HCT116 (cell line): ENCODE measurements at regions not wholly inside any gene's neighbourhood (a gene's known extent, or its start where the extent isn't known, plus 50 kb on each side); places are given as distances from the start of the nearest gene placed in this dataset.

Experiments
- ATAC-seq: fragments of 200-7000 bp; cut with Tn5 transposase; 2 replicates; pipeline ENCODE4 v1.9.1; 2020; ENCODE audit warnings: mild to moderate bottlenecking, moderate library complexity
- BruUV-seq: library from RNA; stranded (reverse); fragments of 400-500 nt; replicated peaks from 2 replicates; lab custom pipeline; 2021; lab: Mats Ljungman, UMichigan
- CTCF ChIA-PET: fragments of 300-600 bp; sonication (Branson Sonifier 250); formaldehyde crosslinking; loops from one replicate; lab custom pipeline; 2021; ENCODE audit warnings: antibody characterized with exemption; lab: Charles Lee
- POLR2A ChIA-PET: fragments of 300-600, 350-600 bp; sonication (Branson Sonifier 250); formaldehyde crosslinking; loops from one replicate; lab custom pipeline; 2021; ENCODE audit warnings: antibody characterized with exemption; lab: Charles Lee
- RAD21 ChIA-PET, 2 experiments: fragments of 300-600 bp; sonication (Branson Sonifier 250); formaldehyde crosslinking; loops; one replicate each; lab custom pipeline; 2023; ENCODE audit warnings: low total read pairs in 2 of 2; ENCODE audit not compliant: uncharacterized antibody in 2 of 2, unreplicated experiment in 2 of 2, low non-redundant PET in 1 of 2; lab: Charles Lee
- DNase-seq: peaks from one replicate; pipeline ENCODE4 v3.0.0-alpha.2; 2010; ENCODE audit warnings: low read depth, low spot score
- H2AFZ ChIP-seq: fragments of 200-600 bp; shearing (Covaris generic), sonication (generic); 2 replicates; pipeline ENCODE4 v1.6.1; 2017; ENCODE audit warnings: low read depth, mixed run types, mixed read lengths, antibody characterized with exemption, low read length; ENCODE audit not compliant: poor library complexity, severe bottlenecking
- H3K27ac ChIP-seq: 2 replicates; pipeline ENCODE4 v1.5.1; 2012; ENCODE audit warnings: low read depth, low read length
- H3K27me3 ChIP-seq: fragments of 200-600 bp; sonication (generic); 2 replicates; pipeline ENCODE4 v1.6.1; 2016; ENCODE audit warnings: mixed run types, low read length, mixed read lengths; ENCODE audit not compliant: insufficient read depth
- H3K36me3 ChIP-seq, 2 experiments: fragments of 200-500 bp in 1 of 2; fragments of 200-600 bp in 1 of 2; sonication (Bioruptor generic) in 1 of 2; sonication (generic) in 1 of 2; 2 replicates each; pipeline versions ENCODE4 v1.5.1 to v1.6.1; 2014 to 2016; ENCODE audit warnings: low read length in 2 of 2, inconsistent platforms in 1 of 2, mixed read lengths in 1 of 2, mixed run types in 1 of 2; ENCODE audit not compliant: insufficient read depth in 2 of 2, control insufficient read depth in 1 of 2
- H3K4me1 ChIP-seq, 2 experiments: fragments of 200-600 bp in 1 of 2; sonication (generic) in 1 of 2; 2 replicates each; pipeline versions ENCODE4 v1.5.1 to v1.6.1; 2012 to 2017; ENCODE audit warnings: low read length in 2 of 2, inconsistent platforms in 1 of 2, mild to moderate bottlenecking in 1 of 2, mixed read lengths in 1 of 2, mixed run types in 1 of 2, moderate library complexity in 1 of 2; ENCODE audit not compliant: insufficient read depth in 2 of 2, control insufficient read depth in 1 of 2
- H3K4me2 ChIP-seq: fragments of 200-600 bp; sonication (generic); 2 replicates; pipeline ENCODE4 v1.6.1; 2017; ENCODE audit warnings: mixed run types, low read length, mixed read lengths
- H3K4me3 ChIP-seq, 2 experiments: fragments of 200-600 bp in 1 of 2; sonication (generic) in 1 of 2; replicated peaks in 1 of 2; 2 replicates each; pipeline ENCODE4 v1.5.1; 2011 to 2016; ENCODE audit warnings: low read length in 2 of 2, control low read depth in 1 of 2, low read depth in 1 of 2, mild to moderate bottlenecking in 1 of 2, mixed read lengths in 1 of 2, mixed run types in 1 of 2
- H3K79me2 ChIP-seq: fragments of 200-600 bp; sonication (generic); 2 replicates; pipeline ENCODE4 v1.6.1; 2017; ENCODE audit warnings: mild to moderate bottlenecking, mixed run types, low read length, moderate library complexity, mixed read lengths; ENCODE audit not compliant: insufficient read depth
- H3K9ac ChIP-seq: fragments of 200-600 bp; sonication (generic); 2 replicates; pipeline ENCODE4 v1.6.1; 2016; ENCODE audit warnings: low read length, mixed read lengths
- H3K9me2 ChIP-seq: fragments of 200-600 bp; sonication (generic), shearing (Covaris generic); 2 replicates; pipeline ENCODE4 v1.6.1; 2017; ENCODE audit warnings: mixed run types, mild to moderate bottlenecking, moderate library complexity; ENCODE audit not compliant: insufficient read depth
- H3K9me3 ChIP-seq, 2 experiments: fragments of 200-500 bp in 1 of 2; fragments of 200-600 bp in 1 of 2; sonication (Bioruptor generic) in 1 of 2; sonication (generic) in 1 of 2; 2 replicates each; pipeline ENCODE4 v1.6.1; 2014 to 2017; ENCODE audit warnings: low read length in 2 of 2, mixed read lengths in 2 of 2, inconsistent platforms in 1 of 2, low read depth in 1 of 2, mild to moderate bottlenecking in 1 of 2, mixed run types in 1 of 2, moderate library complexity in 1 of 2; ENCODE audit not compliant: control insufficient read depth in 1 of 2, insufficient read depth in 1 of 2
- H4K20me1 ChIP-seq: fragments of 200-600 bp; sonication (generic), shearing (Covaris generic); 2 replicates; pipeline ENCODE4 v1.6.1; 2017; ENCODE audit warnings: mixed run types, mild to moderate bottlenecking, moderate library complexity; ENCODE audit not compliant: insufficient read depth
- ATF3 ChIP-seq: IDR thresholded peaks from 2 replicates; pipeline ENCODE4 v1.6.1; 2012
- CEBPB ChIP-seq: IDR thresholded peaks from 2 replicates; pipeline ENCODE4 v1.6.1; 2012; ENCODE audit warnings: low read depth
- EZH2phosphoT487 ChIP-seq: fragments of 200-600 bp; IDR thresholded peaks from 2 replicates; pipeline ENCODE4 v1.6.1; 2018; ENCODE audit warnings: antibody characterized with exemption, borderline replicate concordance
- FOSL1 ChIP-seq: IDR thresholded peaks from 2 replicates; pipeline ENCODE4 v1.6.1; 2012; ENCODE audit warnings: low read depth
- POLR2A ChIP-seq: IDR thresholded peaks from 2 replicates; pipeline ENCODE4 v1.7.0; 2011; ENCODE audit warnings: borderline replicate concordance; ENCODE audit not compliant: insufficient read depth, insufficient read length; ENCODE audit errors: extremely low read depth
- SP1 ChIP-seq: IDR thresholded peaks from 2 replicates; pipeline ENCODE4 v1.6.1; 2012; ENCODE audit warnings: low read depth
- SRF ChIP-seq: IDR thresholded peaks from 2 replicates; pipeline ENCODE4 v1.6.1; 2012; ENCODE audit warnings: low read depth
- TCF7L2 ChIP-seq: IDR thresholded peaks from 2 replicates; pipeline ENCODE4 v1.7.0; 2011; ENCODE audit warnings: borderline replicate concordance, inconsistent platforms; ENCODE audit not compliant: insufficient read depth, insufficient read length; ENCODE audit errors: extremely low read depth
- YY1 ChIP-seq: IDR thresholded peaks from 2 replicates; pipeline ENCODE4 v1.6.1; 2011; ENCODE audit warnings: low read length, low read depth, moderate library complexity, mild to moderate bottlenecking; ENCODE audit not compliant: insufficient replicate concordance; ENCODE audit errors: extremely low read depth
- ZFX ChIP-seq: fragments of 450-650 bp; IDR thresholded peaks from 2 replicates; pipeline ENCODE4 v1.6.1; 2017
- ZNF274 ChIP-seq: fragments of 200-500 bp; sonication (Bioruptor generic); IDR thresholded peaks from 2 replicates; pipeline ENCODE4 v1.6.1; 2014; ENCODE audit warnings: mild to moderate bottlenecking, low read depth, low read length, inconsistent platforms
- intact Hi-C: fragments of 100-400 bp; cut with micrococcal nuclease; formaldehyde crosslinking; loops from 2 replicates; pipeline ENCODE4 v1.10.0; 2022

DNA sequence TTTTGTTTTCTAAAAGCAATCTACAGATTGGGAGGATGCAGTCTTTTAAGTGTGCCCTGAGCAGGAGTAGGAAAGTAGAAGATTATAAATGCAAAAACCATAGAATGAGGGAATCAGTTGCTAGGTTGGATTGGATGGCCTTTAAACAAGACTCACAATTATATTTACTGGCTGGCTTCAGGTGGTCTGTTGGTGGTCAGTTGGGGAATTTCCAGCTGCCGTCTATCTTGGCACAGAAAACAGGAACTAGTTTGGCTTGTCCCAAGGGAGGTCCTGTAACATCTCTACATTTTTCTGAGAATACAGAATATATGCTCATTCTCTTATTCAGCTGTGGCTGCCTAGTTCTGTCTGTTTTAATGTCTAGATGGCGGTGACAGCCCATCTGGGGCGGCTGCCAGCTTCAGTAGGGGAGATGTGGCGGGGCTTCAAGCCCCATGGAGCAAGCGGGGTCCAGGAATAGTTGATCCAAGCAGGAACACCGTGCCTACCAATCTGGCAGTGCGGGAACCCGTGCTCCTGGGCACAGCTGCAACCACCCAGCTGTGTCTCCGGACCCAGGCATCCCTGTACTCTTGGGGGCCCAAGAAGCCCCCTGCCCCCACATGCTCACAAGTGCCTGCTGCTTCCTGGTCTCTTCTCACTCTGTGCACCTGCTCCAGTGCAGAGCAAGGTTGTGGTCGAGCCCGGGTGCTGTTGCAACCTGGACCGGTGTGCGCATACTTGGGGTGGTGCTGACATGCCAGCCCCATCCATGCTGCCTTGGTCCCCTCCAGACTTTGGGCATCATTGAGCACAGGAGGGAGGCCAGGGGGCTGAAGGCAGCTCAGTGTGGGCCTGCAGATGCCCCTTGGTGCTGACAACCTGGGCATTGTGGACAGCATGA is 1182.6 kb downstream of the AMY1C start:
- ATAC-seq (no peak), DNase-seq (no peak)
- ChIA-PET CTCF (no interaction called here), POLR2A (no interaction called here)
- no peak overlapping the region for H2AFZ ChIP-seq
- no peak overlapping the region for H3K4me2 ChIP-seq
- H3K9me3 ChIP-seq = peaks cover 0 to 20% of the 10 kb centered on the region in 2 experiments; a peak in 2 of 4 replicates
- no peak overlapping the region for H3K4me3 ChIP-seq
- H3K9me2 ChIP-seq = no peaks in the 10 kb centered on the region
- no peaks in the 10 kb centered on the region for H3K4me1 ChIP-seq
- H3K36me3 ChIP-seq = no peaks in the 10 kb centered on the region
- no peak overlapping the region for H3K27ac ChIP-seq
- H3K27me3 ChIP-seq = no peaks in the 10 kb centered on the region
- TF ChIP-seq ZFX (no peak), ATF3 (no peak), SP1 (no peak), YY1 (no peak), FOSL1 (no peak), POLR2A (no peak), ZNF274 (no peak), SRF (no peak), EZH2phosphoT487 (no peak), CEBPB (no peak), TCF7L2 (no peak)
- TF ChIP-seq, all 23 proteins: peak for 0
- RAD21 ChIA-PET = no interaction called here
- intact Hi-C loops = no loop called here
- BruUV-seq = no TSS peak
- Histone ChIP-seq H4K20me1 (no peaks in the 10 kb centered on the region), H3K79me2 (no peaks in the 10 kb centered on the region), H3K9ac (no peak overlapping the region)
